HG02870 (cell line): ENCODE measurements at regions not wholly inside any gene's neighbourhood (a gene's known extent, or its start where the extent isn't known, plus 50 kb on each side); places are given as distances from the start of the nearest gene placed in this dataset.

ENCODE experiments used
- ATAC-seq: cut with Tn5 transposase; IDR thresholded peaks from one replicate; pipeline ENCODE4 v1.9.1; 2021; ENCODE audit warnings: mild to moderate bottlenecking, moderate library complexity; ENCODE audit not compliant: unreplicated experiment

GRCh38 chr13:73602295-73602694, 531.9 kb downstream of the KLF12 start:
- no peak for ATAC-seq

GRCh38 chr13:73601708-73602107, 532.5 kb downstream of the KLF12 start:
- no peak for ATAC-seq

DNA sequence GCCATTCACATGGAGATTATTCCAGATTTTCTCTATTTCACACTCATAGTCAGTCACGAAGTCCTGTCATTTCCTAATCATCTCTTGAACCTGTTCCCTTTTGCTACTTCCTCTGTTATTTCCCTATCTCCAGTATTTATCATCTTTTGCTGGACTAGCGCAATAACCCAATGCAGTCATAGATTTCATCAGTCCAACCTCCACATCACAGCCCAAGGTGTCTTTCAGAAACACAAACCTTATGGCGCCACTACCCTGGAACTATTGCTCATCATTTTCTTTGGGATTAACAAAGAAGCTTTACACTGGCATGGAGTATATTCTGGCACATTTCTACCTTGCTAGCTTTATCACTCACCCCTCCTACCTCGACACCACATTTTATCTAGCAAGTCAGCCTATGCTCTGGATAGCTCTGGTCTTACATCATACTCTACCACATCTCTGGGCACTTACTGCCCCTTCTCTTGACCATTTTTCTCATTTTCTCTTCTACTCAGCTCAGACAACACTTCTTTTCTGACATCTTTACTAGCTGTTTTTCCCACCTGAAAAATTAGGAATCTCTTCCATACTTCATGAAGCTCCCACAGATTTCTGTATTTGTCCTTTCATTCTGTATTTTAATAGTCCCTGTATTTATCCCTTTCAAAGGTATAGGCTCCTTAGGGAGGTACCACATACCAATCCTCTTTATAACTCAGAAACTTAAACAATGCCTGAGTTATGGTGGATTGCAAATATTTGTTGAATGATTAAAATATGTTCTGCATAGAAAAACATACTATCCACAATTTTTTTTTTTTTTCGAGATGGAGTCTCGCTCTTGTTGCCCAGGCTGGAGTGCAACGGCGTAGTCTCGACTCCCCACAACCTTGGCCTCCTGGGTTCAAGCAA, 534.7 kb downstream of the KLF12 start:
- no peak for ATAC-seq

GRCh38 chr13:73598020-73598712, 536.0 kb downstream of the KLF12 start:
- ATAC-seq = no peak

DNA sequence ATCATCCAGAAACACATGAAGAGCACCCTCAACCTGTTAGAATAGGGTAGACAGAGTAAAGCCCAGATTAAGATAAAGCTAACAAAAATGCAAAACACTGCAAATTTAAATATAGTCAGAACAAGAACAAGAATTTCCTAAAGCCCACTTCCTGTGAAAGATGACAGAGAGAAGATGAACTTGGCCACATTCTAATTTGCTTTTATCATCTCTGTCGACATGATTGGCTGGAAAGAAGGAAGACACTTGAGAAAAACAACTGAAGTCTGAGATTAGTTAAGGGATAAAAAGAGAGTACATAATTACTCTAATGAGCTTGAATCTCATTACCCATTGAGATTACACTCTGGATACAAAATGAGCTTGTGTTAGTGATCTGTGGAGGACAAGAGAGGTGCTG, 537.6 kb downstream of the KLF5 start:
- no peak for ATAC-seq

GRCh38 chr13:73593199-73593765, 534.5 kb downstream of the KLF5 start:
- ATAC-seq = no peak

GRCh38 chr13:73591861-73592260, 533.1 kb downstream of the KLF5 start:
- ATAC-seq = no peak

DNA sequence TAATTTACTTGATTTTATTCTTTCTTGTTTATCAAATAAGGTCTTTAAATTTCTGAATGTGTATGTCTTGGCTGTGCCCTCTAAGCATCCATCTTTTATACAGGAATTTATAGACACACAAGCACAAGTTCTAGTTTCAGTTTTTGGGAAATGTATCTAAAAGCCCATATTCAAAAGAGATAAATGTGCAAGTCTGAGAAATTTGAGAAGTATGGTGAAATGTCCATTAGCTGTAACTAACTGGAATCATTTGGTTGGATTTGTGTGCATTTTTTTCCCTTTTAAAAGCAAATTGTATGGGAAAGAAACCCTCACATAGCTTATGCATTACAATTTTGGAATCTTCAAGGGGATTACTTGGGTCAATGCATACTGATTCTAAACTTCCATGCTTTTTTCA, 532.0 kb downstream of the KLF5 start:
- no peak for ATAC-seq

DNA sequence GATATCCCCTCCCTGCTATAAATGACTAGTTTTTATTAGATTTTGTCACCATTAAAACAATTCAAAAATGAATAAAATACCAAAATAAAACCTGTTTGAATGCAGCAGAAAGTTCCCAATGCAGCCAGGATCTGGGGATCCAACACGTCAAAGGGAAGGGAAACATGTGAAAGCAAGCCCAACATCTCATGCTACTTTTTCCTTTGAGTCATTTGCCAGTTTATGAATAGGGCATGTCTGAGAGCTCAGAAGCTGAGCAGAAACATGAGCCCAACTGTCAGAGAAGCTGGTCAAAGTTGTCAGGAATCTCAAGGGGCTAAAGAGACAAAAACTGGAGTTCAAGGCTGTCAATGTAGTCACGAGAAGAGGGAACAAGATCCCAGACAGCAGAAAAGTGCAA, 526.4 kb downstream of the KLF5 start:
- no peak for ATAC-seq

DNA sequence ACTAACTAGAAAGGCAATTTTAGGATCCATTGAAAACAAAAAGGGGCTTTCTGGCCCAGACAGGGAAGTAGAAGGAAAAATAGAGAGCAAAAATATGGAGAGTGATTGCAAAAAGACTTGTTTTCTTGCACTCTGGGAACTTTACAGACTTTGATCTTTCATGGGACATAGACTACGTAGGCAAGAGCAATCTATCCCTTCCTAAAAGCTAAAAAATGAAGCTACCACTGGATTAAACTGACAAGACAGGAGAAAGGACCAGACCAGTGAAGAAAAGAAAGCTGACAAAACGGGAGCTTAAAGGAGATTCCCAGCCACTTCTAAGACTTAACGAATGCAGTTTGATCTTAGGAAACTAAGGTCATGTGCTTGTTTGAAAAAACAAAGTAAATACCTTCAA, 524.5 kb downstream of the KLF5 start:
- no peak for ATAC-seq

DNA sequence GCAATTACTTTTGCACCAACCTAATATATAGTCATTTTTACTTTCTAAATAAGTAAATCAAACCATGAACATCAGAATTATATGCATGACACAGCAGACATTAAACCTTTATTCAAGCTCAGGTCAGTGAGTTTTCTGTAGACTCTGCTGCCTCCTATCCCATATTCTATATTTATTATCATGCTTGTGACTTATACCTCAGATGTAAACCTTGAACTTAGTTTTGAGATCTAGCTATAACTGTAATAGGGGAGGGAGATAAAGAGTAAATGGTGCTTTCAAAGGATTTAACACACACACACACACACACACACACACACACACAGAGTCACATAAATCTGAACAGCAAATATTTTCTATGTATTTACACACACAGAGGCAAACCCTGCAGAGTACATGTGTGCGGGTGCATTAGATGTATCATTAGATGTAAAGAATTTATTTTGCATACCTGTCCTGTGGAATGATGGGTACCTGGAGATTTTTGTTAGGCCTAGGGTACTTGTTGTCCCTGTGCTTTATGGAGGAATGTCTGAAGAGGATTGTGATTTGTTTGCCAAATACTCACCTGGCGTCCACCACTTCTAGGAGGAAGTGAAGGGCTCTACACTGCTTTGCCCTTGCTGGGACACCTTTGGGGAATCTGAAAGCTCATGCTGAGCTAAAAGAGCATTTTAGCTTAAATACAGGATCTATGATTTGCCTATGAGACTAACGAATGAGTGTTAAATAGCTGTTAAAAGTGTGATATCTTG, 521.9 kb downstream of the KLF5 start:
- no peak for ATAC-seq

DNA sequence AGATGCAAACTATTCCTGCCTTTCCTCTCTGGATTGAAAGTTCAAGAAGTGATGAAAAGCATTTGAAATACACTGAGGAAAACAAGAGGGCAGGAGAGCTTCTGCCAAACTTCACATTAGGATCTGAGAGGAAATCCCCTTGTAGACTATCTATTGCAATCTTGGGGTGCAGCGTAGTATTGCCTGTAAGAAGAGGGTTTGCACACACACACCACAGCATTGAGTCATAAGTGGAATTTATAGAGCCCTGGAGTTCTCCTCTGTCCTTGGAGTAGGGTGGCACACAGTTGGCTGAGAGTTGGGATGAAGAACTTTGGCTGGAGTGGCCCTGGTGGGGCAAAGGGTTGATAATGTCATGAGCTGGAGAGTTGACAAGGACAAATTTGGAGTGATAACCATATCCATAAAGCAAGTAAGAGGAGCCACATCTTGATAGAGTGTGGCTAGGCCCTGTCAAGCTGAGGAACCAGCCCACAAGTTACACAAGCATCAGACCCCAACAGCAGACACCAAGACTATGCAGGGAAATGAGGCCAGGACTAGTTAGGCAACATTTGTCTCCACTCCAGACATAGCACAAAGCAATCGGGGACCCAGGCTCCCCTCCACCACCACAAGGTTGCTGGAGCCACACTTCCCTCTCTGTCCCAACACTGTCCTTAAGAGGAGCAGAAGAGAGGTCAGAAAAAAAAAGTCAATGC, 520.9 kb downstream of the KLF5 start:
- no peak for ATAC-seq

- no peak for ATAC-seq
These were observed 519.6 kb downstream of the KLF5 start for GRCh38 chr13:73578251-73578875.

- ATAC-seq = no peak
These were observed 517.5 kb downstream of the KLF5 start for GRCh38 chr13:73576291-73576690.

- ATAC-seq = no peak
These were observed 514.0 kb downstream of the KLF5 start for GRCh38 chr13:73572824-73573223.

DNA sequence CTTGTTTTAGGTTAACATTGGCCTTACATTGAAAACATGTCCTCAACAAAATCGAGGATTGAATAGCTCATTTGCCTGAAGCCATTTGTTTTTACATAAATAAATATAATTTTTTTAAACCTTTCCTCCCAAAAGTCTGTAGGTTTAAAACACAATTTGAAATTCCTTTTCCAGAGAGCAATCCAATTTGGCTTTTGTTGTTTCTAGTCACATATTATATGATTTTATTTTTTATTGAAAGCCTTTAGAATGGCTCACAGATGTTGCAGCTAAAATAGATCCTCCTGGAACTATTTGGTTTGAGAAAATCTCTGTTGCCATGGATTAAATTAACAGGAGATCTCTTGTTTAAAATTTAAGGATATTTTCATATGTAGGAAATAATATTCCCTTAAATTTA, 512.6 kb downstream of the KLF5 start:
- no peak for ATAC-seq

GRCh38 chr13:73556902-73557301, 498.1 kb downstream of the KLF5 start:
- ATAC-seq = no peak

DNA sequence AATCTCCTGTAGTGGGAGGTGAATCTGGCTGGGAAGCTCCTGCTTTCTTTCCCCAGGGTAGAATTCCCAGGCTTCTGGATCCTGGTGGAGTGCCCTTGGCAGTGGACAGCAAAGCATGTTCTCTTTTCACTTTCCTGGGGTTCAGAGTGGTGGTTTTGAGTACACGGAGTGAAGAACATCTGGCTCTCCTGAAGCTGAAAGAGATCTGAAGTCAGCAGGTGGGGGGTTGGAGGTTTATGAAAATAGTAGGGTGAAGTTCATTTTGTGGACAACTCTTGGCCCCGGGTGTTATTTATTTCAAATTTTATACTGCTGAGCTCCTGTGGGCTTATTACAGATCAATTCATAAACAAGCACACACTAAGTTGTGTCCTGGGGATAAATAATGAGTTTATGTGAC, 497.3 kb downstream of the KLF5 start:
- ATAC-seq = no peak

GRCh38 chr13:73551736-73552135, 492.9 kb downstream of the KLF5 start:
- no peak for ATAC-seq

- no peak for ATAC-seq
These were observed 490.9 kb downstream of the KLF5 start for GRCh38 chr13:73549717-73550116.
